ENCODE measurements at regions not wholly inside any gene's neighbourhood (a gene's known extent, or its start where the extent isn't known, plus 50 kb on each side); places are given as distances from the start of the nearest gene placed in this dataset.
"Not testable (repeated sequence)": the region's sequence is repeated elsewhere in the genome, so short reads cannot be mapped to it uniquely, and the experiment has no call there.

GRCh38 chr11:67732045-67732787, 57.8 kb upstream of the ALDH3B2 start:
- H3K4me3 ChIP-seq (ENCODE audit: severe bottlenecking) = no peak overlapping the region
- no peaks in the 10 kb centered on the region for H3K36me3 ChIP-seq (ENCODE audit: low read depth)
- H3K4me1 ChIP-seq (ENCODE audit: insufficient read depth, poor library complexity, severe bottlenecking) = no peaks in the 10 kb centered on the region
- DNase-seq (ENCODE audit: low spot score) (no peak), ATAC-seq (ENCODE audit: low read depth) (0 out of 3 replicates have a peak, but pooled peaks have one; percentile 33)
- no peaks in the 10 kb centered on the region for H3K9me3 ChIP-seq (ENCODE audit: severe bottlenecking)
- TF ChIP-seq CTCF (IDR thresholded peaks at IDR 0.05; ENCODE audit: poor library complexity, severe bottlenecking) = peak; percentile 8
- no peaks in the 10 kb centered on the region for H3K27me3 ChIP-seq (ENCODE audit: insufficient read depth, poor library complexity, severe bottlenecking)
- no peak overlapping the region for H3K27ac ChIP-seq (ENCODE audit: poor library complexity, severe bottlenecking)

GRCh38 chr11:67731583-67731982, 57.2 kb upstream of the ALDH3B2 start:
- ATAC-seq (ENCODE audit: low read depth) (no peak), DNase-seq (ENCODE audit: low spot score) (no peak)
- Histone ChIP-seq H3K36me3 (ENCODE audit: low read depth) (no peaks in the 10 kb centered on the region), H3K4me1 (ENCODE audit: insufficient read depth, poor library complexity, severe bottlenecking) (no peaks in the 10 kb centered on the region), H3K27ac (ENCODE audit: poor library complexity, severe bottlenecking) (no peak overlapping the region), H3K4me3 (ENCODE audit: severe bottlenecking) (no peak overlapping the region), H3K27me3 (ENCODE audit: insufficient read depth, poor library complexity, severe bottlenecking) (no peaks in the 10 kb centered on the region), H3K9me3 (ENCODE audit: severe bottlenecking) (no peaks in the 10 kb centered on the region)
- no peak for TF ChIP-seq CTCF (IDR thresholded peaks at IDR 0.05; ENCODE audit: poor library complexity, severe bottlenecking)

- not testable (repeated sequence) for DNase-seq (ENCODE audit: low spot score); H3K9me3 ChIP-seq (ENCODE audit: severe bottlenecking); H3K27me3 ChIP-seq (ENCODE audit: insufficient read depth, poor library complexity, severe bottlenecking); H3K36me3 ChIP-seq (ENCODE audit: low read depth); H3K4me3 ChIP-seq (ENCODE audit: severe bottlenecking); H3K27ac ChIP-seq (ENCODE audit: poor library complexity, severe bottlenecking); H3K4me1 ChIP-seq (ENCODE audit: insufficient read depth, poor library complexity, severe bottlenecking); ATAC-seq (ENCODE audit: low read depth)
Measured at GRCh38 chr11:67728163-67728571, 53.7 kb upstream of the ALDH3B2 start.

- not testable (repeated sequence) for DNase-seq (ENCODE audit: low spot score); H3K27me3 ChIP-seq (ENCODE audit: insufficient read depth, poor library complexity, severe bottlenecking); H3K4me3 ChIP-seq (ENCODE audit: severe bottlenecking); H3K9me3 ChIP-seq (ENCODE audit: severe bottlenecking); H3K36me3 ChIP-seq (ENCODE audit: low read depth); H3K4me1 ChIP-seq (ENCODE audit: insufficient read depth, poor library complexity, severe bottlenecking); H3K27ac ChIP-seq (ENCODE audit: poor library complexity, severe bottlenecking); ATAC-seq (ENCODE audit: low read depth)
Measured at GRCh38 chr11:67727066-67728040, 52.9 kb upstream of the ALDH3B2 start.

Measured in RWPE2 (cell line).